ENCODE measurements at regions not wholly inside any gene's neighbourhood (a gene's known extent, or its start where the extent isn't known, plus 50 kb on each side); places are given as distances from the start of the nearest gene placed in this dataset.

DNA sequence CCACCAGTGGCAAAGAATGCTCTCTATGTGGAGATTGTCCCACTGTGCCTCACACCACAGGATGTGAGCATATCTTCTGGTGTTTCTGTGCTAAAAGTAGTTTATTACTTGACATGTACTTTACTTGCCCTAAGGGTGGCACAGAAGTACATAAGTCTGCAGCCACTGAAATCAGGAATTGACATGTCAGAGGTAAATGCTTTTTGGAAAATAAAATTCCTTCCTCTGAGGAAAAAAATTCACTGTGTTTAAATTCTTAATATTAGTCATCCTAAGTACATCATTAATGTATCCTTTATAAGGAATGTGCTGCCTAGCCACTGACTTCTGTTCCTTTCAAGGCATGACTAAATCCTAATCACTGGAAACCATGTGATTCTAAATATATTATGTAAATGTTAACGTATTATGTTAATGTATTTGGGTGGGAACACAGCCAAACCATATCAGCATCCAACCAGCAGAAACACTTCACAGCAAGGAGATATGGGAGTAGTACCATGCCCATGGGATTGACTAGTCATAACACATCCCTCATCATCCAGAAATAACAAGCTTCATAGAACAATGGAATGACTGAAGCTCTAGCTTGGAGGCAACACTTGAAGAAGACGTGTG is 239.7 kb upstream of the PPFIA2 start:
- TF ChIP-seq, protein P1, sequence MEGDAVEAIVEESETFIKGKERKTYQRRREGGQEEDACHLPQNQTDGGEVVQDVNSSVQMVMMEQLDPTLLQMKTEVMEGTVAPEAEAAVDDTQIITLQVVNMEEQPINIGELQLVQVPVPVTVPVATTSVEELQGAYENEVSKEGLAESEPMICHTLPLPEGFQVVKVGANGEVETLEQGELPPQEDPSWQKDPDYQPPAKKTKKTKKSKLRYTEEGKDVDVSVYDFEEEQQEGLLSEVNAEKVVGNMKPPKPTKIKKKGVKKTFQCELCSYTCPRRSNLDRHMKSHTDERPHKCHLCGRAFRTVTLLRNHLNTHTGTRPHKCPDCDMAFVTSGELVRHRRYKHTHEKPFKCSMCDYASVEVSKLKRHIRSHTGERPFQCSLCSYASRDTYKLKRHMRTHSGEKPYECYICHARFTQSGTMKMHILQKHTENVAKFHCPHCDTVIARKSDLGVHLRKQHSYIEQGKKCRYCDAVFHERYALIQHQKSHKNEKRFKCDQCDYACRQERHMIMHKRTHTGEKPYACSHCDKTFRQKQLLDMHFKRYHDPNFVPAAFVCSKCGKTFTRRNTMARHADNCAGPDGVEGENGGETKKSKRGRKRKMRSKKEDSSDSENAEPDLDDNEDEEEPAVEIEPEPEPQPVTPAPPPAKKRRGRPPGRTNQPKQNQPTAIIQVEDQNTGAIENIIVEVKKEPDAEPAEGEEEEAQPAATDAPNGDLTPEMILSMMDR (IDR thresholded peaks at IDR 0.05 in 4 of 5, conservative IDR thresholded peaks at IDR 0.05 in 1 of 5) = no peak
- no peak for TF ChIP-seq POLR2A (IDR thresholded peaks at IDR 0.05)

Measured in gastrocnemius medialis (tissue), 4 donors.